DMS153 (cell line): ENCODE measurements at regions not wholly inside any gene's neighbourhood (a gene's known extent, or its start where the extent isn't known, plus 50 kb on each side); places are given as distances from the start of the nearest gene placed in this dataset.

Experiments used
- DNase-seq: peaks from one replicate; lab custom pipeline; 2025; lab: John Stamatoyannopoulos, UW

- no peak for DNase-seq
These were observed 389.1 kb downstream of the PBX1 start for GRCh38 chr1:164948101-164948500.

DNA sequence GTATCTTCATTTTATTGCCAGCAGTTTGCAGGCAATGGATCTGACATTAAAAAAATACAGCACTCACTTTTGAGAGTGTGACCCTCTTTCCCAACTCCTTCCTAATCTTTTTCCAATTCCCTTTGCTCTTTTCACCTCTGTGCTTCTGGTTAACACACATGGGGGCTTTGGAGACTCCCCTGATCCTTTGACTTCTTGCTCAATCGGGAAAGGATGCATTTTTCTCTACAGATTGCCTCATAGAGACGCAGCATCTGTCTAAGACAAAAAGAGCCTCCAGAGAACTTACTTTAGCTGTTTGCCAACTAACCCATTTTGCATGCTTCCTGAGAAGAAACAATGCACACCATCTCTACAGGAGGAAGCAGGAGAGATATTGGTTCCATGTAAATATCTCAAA lies 378.3 kb downstream of the PBX1 start:
- DNase-seq: no peak

DNA sequence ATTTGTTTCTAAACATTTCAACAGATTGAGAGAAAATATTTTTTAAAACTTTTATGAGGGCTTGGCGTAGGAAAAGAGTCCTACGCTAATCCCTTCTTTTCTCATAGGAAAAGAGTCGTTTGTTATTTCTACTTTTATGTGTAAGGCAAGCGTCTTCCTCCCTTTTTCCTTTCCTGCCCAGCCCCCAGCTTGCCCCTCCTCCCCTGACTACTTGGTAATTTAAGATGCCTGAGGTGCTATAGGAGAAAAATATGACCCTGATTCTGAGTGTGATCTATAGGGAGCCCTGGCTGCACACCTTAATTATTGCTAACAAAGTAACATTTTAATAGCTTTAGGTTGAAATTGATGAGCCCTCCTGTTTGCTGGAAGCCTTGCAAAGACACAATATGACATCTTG lies 373.6 kb downstream of the PBX1 start:
- DNase-seq: no peak

DNA sequence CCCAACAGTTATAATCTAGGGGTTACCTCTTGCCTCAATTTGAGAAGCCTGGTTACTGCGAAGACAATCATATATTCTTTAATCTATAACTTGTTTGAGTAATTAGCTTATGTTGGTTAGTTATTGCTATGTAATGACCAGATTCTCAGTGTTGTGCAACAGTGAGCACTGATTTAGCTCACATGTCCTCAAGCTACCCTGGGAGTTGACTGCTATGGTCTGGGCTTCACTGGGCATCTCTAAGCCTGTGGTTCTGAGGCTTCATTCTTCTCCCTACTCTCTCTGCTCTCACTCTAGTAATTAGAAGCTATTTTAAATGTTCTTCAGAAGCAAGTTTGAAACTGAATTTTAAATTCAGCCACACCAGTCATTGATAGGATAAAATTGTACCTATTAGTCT lies 371.8 kb downstream of the PBX1 start:
- no peak for DNase-seq

DNA sequence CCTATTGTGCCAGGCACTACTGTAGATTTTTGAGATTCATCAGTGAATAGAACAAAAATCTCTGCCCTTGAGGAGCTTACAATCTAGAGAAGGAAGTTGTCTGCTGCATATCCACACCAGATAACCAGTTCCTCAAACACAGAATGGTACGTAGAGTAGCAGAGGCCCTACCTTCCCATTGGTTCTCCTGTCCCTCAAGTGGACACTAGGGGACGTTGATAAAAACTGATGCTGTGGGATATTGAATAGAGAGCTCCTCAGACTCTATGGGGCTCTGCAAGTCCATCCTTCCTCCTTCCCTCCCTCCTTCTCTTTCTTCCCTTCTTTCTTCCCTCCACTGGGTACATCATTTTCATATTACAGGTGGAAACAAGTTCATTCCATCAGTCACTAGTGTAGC lies 371.3 kb downstream of the PBX1 start:
- no peak for DNase-seq

- no peak for DNase-seq
These were observed 369.3 kb downstream of the PBX1 start for GRCh38 chr1:164928232-164928812.

DNA sequence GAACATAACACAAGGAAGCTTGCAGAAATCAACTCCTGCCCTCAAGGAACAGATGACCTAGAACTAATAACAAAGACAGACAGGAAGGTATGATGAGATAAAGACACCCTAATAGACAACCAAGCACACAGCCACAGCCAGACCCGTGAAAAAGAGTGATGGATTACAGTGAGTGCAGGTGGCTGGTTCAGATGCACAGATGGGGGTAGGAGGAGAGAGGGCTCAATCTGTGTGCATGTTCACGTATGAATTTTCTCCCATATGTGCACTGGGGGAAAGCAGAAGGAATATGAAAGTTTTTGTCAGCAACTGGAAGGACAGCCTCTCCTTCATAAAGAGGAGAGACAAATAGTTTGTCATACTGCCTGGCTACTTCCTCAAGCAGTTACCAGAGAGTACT lies 367.1 kb downstream of the PBX1 start:
- no peak for DNase-seq

GRCh38 chr1:164922585-164922984 lies 363.6 kb downstream of the PBX1 start:
- no peak for DNase-seq

DNA sequence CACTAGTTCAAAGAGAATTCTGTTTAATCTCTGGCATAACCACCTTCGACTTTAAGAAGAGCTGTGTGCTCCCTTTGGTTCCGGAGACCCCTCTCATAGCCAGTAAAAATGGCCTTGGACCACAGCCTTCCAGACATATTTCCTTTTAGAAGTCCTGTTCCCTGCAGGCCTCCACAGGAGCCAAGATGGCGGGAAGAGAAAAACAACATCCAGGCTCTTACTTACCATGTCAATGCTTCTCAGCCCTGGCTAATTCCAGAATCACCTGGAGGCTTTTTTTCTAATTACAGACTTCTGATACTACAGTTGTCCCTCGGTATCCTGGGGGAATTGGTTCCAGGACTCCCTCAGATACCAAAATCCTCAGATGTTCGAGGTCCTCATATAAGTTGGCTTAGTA lies 362.5 kb downstream of the PBX1 start:
- no peak for DNase-seq

DNA sequence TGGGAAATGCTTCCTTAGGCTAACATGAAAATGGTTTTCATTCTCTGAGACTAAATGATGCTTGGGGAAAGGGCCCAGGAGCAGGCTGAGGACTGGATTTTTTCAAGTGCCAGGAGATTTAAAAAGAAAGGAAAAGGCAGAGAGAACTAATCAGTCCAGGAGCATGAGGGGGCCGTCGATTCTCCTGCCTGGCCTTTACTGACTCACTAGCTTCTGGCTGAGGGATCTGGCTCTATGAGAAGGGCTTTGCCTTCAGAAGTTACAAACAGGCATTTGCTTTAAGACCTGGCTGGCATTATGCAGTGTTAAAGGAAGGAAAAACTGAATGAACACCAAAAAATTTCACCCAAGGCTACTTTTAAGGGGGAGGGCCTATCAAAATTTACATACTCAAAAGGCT lies 359.2 kb downstream of the PBX1 start:
- DNase-seq: no peak

- DNase-seq: no peak
These were observed 355.2 kb downstream of the PBX1 start for GRCh38 chr1:164914208-164914607.

- DNase-seq: no peak
These were observed 353.3 kb downstream of the PBX1 start for GRCh38 chr1:164912290-164912689.

GRCh38 chr1:164910671-164911070 lies 351.7 kb downstream of the PBX1 start:
- DNase-seq: no peak

DNA sequence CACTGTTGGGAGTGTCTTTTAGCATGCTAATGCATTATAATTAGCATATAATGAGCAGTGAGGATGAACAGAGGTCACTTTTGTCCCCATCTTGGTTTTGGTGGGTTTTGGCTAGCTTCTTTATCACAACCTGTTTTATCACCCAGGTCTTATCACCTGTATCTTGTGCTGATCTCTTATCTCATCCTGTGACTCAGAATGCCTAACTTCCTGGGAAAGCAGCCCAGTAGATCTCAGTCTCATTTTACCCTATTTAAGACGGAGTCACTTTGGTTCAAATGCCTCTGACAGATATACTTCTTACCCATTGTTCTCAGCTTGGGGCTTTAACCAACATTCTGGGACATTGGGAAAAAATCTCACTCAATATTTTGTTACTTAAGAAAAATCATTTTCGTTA lies 348.7 kb downstream of the PBX1 start:
- no peak for DNase-seq

GRCh38 chr1:164905869-164906268 lies 346.9 kb downstream of the PBX1 start:
- DNase-seq: no peak

GRCh38 chr1:164902491-164902890 lies 343.5 kb downstream of the PBX1 start:
- no peak for DNase-seq
